DND-41 (cell line): ENCODE measurements at regions not wholly inside any gene's neighbourhood (a gene's known extent, or its start where the extent isn't known, plus 50 kb on each side); places are given as distances from the start of the nearest gene placed in this dataset.
"Not testable (repeated sequence)": the region's sequence is repeated elsewhere in the genome, so short reads cannot be mapped to it uniquely, and the experiment has no call there.

Source experiments
- ATAC-seq: fragments of 200-7000 bp; cut with Tn5 transposase; 3 replicates; pipeline ENCODE4 v1.9.1; 2021; ENCODE audit warnings: low read depth; ENCODE audit not compliant: insufficient read depth
- DNase-seq: peaks from one replicate; pipeline ENCODE4 v3.0.0-alpha.2; 2020
- H2AFZ ChIP-seq: 2 replicates; pipeline ENCODE4 v1.6.0; 2012; ENCODE audit warnings: low read depth, low read length
- H3K27ac ChIP-seq: 2 replicates; pipeline ENCODE4 v1.5.1; 2012; ENCODE audit warnings: low read length, inconsistent platforms
- H3K27me3 ChIP-seq: fragments of 200-600 bp; sonication (generic); 2 replicates; pipeline ENCODE4 v1.6.0; 2012; ENCODE audit warnings: low read length, mild to moderate bottlenecking, inconsistent platforms; ENCODE audit not compliant: insufficient read depth, poor library complexity
- H3K36me3 ChIP-seq: 2 replicates; pipeline ENCODE4 v1.5.1; 2012; ENCODE audit warnings: low read length, inconsistent platforms; ENCODE audit not compliant: insufficient read depth
- H3K4me1 ChIP-seq: 2 replicates; pipeline ENCODE4 v1.5.1; 2012; ENCODE audit warnings: mild to moderate bottlenecking, low read length; ENCODE audit not compliant: insufficient read depth
- H3K4me2 ChIP-seq: 2 replicates; pipeline ENCODE4 v1.6.0; 2012; ENCODE audit warnings: mild to moderate bottlenecking, moderate library complexity, low read length, inconsistent platforms; ENCODE audit not compliant: insufficient read depth
- H3K4me3 ChIP-seq, 2 experiments: fragments of 200-600 bp in 1 of 2; shearing (Covaris generic) in 1 of 2; 2 replicates each; pipeline ENCODE4 v1.5.1; 2012 to 2016; ENCODE audit warnings: inconsistent platforms in 2 of 2, low read length in 2 of 2, mild to moderate bottlenecking in 2 of 2, low read depth in 1 of 2, moderate library complexity in 1 of 2
- H3K79me2 ChIP-seq: 2 replicates; pipeline ENCODE4 v1.6.0; 2012; ENCODE audit warnings: low read length, inconsistent platforms; ENCODE audit not compliant: insufficient read depth
- H3K9ac ChIP-seq: 2 replicates; pipeline ENCODE4 v1.6.0; 2012; ENCODE audit warnings: low read depth, mild to moderate bottlenecking, inconsistent platforms, low read length, moderate library complexity
- H3K9me3 ChIP-seq: 2 replicates; pipeline ENCODE4 v1.5.1; 2012; ENCODE audit warnings: low read length, moderate library complexity, mild to moderate bottlenecking, inconsistent platforms; ENCODE audit not compliant: insufficient read depth, severe bottlenecking
- H4K20me1 ChIP-seq: 2 replicates; pipeline ENCODE4 v1.6.0; 2012; ENCODE audit warnings: low read length; ENCODE audit not compliant: insufficient read depth

DNA sequence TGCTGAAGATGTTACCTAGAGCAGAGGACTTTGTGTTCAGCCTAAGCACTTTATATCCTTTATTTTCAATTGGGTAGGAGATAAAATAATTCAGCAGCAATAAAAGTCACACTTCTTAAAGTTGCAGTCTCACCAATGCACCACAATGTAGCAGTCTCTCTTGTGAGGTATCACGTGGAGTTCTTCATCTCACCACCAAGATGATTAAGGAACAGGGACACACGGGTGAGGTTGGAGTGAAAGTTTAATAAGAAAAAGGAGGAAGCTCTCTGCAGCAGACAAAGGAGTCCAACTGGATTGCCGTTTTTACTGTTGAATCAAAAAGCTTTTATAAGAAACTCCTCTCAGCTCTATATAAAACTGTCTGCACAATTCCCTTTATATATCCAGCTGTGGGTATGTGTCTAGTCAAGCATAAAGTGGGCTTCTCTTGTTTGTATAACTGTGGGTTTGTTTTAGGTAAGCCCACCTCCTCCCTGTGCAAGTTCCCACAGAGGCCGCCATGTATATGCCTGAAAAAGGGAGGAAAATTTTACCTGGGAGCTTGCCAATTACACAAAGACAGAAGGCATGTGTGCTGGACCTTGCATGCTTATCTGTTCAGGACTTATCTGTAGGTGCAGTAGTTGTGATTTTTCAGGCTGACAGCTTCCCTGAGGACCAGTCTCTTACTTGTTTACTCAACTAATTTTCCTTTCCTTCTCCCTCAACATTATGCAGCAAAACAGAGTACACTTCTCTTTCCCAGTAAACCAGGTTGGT lies 1497.2 kb upstream of the TPTE start:
- not testable (repeated sequence) for H3K9me3 ChIP-seq, H3K4me1 ChIP-seq, H3K9ac ChIP-seq, DNase-seq, H3K36me3 ChIP-seq, ATAC-seq, H3K79me2 ChIP-seq, H3K27me3 ChIP-seq, H4K20me1 ChIP-seq, H3K4me3 ChIP-seq, H2AFZ ChIP-seq, H3K4me2 ChIP-seq, H3K27ac ChIP-seq

DNA sequence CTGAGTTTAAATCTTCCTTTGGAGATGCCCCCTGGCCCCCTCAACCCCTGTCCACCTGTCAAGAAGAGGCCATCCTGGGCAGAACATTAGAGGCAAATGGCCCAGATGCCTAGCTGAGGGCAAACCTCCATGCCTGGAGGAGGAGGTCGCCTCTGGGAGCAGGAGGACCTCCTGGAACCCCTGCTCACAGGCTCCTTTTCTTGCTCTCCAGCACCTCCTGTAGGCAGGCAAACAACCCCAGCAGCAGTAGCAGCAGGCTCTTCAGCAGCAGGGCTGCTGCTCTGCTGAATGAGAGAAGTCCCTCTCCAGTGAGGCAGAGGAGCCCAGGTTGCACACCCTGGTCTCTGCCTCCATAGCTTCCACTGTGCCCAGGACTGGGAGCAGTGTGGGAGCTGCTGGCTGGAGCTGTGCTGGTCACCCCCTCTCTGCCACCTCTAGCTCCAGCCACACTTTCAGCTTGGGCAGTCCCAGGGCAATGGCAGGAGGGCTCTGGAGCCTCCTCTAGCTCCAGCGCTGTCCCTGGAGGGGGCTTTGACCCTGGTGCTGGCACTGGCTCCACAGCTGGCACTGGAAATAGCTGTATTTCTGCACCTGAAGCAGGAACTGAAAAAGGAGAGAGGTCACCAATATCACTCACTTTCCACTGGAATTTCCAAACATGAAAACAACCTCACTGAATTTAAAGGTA lies 1494.5 kb upstream of the TPTE start:
- not testable (repeated sequence) for H3K4me1 ChIP-seq, H3K27me3 ChIP-seq, H2AFZ ChIP-seq, H3K36me3 ChIP-seq, DNase-seq, H3K4me3 ChIP-seq, H3K9ac ChIP-seq, H3K4me2 ChIP-seq, ATAC-seq, H4K20me1 ChIP-seq, H3K79me2 ChIP-seq, H3K27ac ChIP-seq, H3K9me3 ChIP-seq

DNA sequence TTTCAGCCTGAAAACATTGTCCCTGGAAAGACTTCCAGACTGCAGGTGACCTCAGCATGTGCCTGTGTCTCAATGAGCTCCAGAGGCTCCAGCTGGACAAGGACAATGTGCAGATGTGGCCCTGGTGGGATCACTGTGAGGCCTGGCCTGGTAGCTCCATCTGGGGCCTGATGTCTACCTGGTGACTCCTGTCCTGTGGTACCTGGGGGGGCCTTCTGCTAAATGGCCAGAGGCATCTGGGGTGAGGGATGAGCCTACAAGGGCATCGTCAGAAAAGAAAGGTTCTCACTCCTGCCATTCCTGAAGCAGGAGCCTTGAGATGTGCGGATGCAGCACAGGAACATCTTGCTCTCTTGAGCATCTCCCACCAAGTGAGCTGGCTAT lies 1494.0 kb upstream of the TPTE start:
- not testable (repeated sequence) for H2AFZ ChIP-seq, H3K27me3 ChIP-seq, H3K79me2 ChIP-seq, H3K36me3 ChIP-seq, H4K20me1 ChIP-seq, H3K4me3 ChIP-seq, H3K27ac ChIP-seq, DNase-seq, H3K9me3 ChIP-seq, H3K9ac ChIP-seq, H3K4me1 ChIP-seq, H3K4me2 ChIP-seq, ATAC-seq

DNA sequence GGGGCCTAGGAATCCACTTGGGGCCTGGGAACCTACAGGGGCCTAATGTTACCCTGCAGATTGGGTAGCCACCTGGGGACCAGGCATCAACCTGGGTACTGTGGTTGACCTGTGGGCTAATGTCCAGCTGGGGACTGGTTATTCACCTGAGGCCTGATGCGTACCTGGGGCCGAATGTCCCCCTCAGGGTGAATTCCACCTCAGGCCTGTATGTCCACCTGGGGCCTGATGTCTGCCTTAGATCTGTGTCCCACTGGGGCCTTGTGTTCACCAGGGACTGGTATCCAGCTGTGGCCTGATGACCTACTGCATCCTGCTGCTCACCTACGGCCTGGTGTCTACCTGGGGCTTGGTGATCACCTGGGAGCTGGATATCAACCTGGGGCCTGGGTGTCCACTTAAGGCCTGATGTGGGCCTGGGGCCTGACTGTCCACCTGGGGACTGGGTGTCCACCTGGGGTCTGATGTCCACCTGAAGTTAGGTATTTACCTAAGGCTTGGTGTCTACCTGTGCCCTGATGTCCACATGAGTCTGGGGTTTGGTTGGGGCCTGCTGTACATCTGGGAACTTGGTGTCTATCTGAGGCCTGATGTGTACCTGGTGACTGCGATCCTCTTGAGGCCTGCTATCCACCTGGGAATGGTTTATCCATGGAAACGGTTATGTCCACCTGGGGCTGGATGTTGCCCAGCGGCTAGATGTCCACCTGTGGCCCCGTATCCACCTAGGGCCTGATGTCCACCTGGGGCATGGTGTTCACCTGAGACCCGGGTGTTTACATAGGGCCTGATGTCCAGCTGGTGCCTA lies 1492.6 kb upstream of the TPTE start:
- not testable (repeated sequence) for DNase-seq, H3K27me3 ChIP-seq, ATAC-seq

DNA sequence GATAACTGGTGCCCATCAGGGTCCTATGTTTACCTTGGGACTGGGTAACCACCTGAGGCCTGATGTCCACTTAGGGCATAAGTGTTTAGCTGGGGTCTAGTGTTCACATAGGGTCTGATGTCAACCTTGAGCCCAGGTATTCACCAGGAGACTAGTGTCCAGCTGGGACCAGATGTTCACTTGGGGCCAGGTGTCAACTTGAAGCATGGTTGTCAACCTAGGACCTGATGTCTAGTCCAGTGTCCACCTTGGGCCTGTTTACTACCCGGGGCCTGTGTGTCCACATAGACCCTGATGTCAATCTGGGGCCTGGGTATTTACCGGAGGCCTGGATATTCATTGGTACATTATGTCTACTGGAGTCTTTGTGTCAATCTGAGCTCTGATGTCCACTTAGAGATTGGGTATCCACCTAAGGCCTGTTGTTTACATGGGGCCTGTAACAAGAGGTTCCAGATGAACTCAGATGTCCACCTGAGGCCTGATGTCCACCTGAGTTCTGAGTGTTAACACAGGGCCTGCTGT lies 1491.2 kb upstream of the TPTE start:
- not testable (repeated sequence) for H3K4me3 ChIP-seq, H4K20me1 ChIP-seq, H3K9ac ChIP-seq, DNase-seq, H3K27ac ChIP-seq, H3K36me3 ChIP-seq, H3K4me1 ChIP-seq, ATAC-seq, H3K4me2 ChIP-seq, H3K27me3 ChIP-seq, H3K9me3 ChIP-seq, H3K79me2 ChIP-seq, H2AFZ ChIP-seq

More for the DNA sequence above, 1492.6 kb upstream of the TPTE start:
- H3K9ac ChIP-seq, H3K27ac ChIP-seq, H3K4me3 ChIP-seq, H3K9me3 ChIP-seq, H3K4me2 ChIP-seq, H2AFZ ChIP-seq, H4K20me1 ChIP-seq, H3K4me1 ChIP-seq, H3K36me3 ChIP-seq, H3K79me2 ChIP-seq: not testable (repeated sequence)

DNA sequence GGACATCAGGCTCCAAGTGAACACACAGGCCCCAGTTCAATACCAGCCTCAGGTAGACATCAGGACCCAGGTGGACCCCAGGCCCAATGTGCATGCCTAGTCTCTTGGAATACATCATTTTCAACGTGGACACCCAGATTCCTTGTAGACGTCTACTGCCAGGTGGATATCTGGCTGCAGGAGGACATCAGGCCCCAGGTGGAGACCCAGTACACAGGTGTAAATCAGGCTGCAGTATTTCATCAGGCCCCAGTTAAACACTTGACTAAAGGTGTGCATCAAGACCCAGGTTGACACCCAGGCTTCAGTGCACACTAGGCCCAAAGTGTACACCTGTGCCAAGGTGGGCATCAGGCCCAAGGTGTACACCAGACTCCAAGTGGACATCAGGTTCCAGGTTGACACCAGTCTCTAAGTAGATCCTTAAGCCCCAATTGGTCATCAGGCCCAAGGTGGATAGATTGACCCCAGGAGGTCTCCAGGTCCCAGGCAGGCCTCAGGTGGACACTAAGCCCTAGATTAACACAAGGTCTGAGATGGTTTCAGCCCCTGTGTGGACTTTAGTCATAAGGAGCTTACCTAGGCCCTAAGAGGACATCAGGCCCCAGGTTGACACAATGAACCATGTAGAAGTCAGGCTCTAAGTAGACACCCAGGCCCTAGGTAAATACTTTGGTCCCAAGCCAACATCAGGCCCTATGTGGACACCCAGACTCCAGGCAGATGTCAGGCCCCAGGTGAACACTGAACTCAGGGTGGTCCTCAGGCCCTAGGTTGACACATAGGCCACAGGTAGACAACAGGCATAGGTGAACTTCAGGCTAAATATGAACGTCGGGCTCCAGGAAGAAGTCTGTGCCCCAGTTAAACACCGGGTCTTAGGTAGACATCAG lies 1489.7 kb upstream of the TPTE start:
- not testable (repeated sequence) for H3K4me3 ChIP-seq, ATAC-seq, H3K36me3 ChIP-seq, H3K4me1 ChIP-seq, H3K27ac ChIP-seq, H3K9me3 ChIP-seq, H3K9ac ChIP-seq, H3K4me2 ChIP-seq, H4K20me1 ChIP-seq, H2AFZ ChIP-seq, H3K27me3 ChIP-seq, DNase-seq, H3K79me2 ChIP-seq

DNA sequence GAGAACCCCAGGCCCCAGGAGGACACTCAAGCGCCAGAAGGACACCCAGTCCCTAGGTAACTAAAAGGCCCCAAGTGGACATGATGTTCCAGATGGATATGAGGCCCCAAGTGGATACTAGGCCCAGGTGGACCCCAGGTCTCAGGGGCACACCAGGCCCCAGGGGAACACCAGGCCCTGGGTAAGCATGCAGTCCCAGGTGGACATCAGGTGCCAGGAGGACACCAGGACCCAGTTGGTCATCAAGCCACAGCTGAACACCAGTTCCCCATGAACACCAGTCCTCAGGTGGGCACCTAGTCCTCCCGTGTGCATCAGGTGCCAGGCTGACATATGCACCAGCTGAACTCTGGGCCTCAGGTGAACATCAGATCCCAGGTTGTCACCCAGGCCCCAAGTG lies 1488.8 kb upstream of the TPTE start:
- not testable (repeated sequence) for H4K20me1 ChIP-seq, H3K27me3 ChIP-seq, H3K79me2 ChIP-seq, H3K4me2 ChIP-seq, ATAC-seq, H3K4me1 ChIP-seq, DNase-seq, H3K9ac ChIP-seq, H3K4me3 ChIP-seq, H3K36me3 ChIP-seq, H3K27ac ChIP-seq, H3K9me3 ChIP-seq, H2AFZ ChIP-seq
